ENCODE measurements at regions not wholly inside any gene's neighbourhood (a gene's known extent, or its start where the extent isn't known, plus 50 kb on each side); places are given as distances from the start of the nearest gene placed in this dataset.

DNA sequence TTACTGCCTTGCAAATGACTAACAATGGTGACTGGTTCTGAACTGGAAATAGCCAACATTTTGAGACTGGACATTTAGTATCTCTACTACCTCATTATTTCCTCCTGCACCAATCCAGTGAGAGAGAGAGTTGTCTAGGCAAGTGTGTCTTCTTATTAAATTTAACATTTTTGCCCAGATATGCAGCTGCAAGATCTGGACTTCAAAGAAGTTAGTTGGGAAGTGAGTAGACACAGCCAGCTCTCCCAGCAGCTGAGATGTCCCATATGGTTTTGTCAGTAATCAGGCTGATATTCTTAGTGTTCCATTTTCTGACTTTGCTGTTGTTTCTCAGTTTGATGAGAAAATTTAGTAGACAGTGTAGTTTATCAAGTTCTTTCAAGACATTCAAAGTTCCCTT is 1778.8 kb upstream of the CDH6 start (continued):
- TF ChIP-seq EZH2 (IDR thresholded peaks at IDR 0.05; ENCODE audit: low read depth, unreplicated experiment) (no peak), NANOG (IDR thresholded peaks at IDR 0.05; ENCODE audit: borderline replicate concordance) (no peak)

DNA sequence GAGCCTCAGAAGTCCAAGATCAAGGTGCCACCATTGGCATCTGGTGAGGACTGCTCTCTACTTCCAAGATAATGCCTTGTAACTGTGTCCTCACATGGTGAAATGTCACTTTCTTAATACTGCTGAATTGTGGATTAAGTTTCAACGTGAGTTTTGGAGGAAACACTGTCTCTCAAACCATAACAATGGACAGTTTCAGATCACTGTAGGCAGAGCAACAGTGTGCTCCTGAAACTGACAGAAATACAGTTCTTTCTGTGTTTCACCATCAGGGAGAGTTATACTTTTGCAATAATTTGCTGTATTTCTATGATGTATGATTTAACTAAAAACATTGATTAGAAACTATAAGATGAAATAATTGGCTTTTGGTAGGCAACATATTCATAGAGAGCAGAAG is 1780.5 kb upstream of the CDH6 start:
- H3F3A ChIP-seq (replicated peaks; ENCODE audit: low read depth) = no peaks in the 10 kb centered on the region
- Mint-ChIP-seq H3K27me3 (ENCODE audit: insufficient read depth, low read depth, poor library complexity) (no peaks in the 10 kb centered on the region), H3K36me3 (ENCODE audit: low read depth) (no peaks in the 10 kb centered on the region), H3K4me3 (no peak overlapping the region), H3K9me3 (no peaks in the 10 kb centered on the region), H3K27ac (no peak overlapping the region), H3K4me1 (no peaks in the 10 kb centered on the region)
- H3K9me2 ChIP-seq (ENCODE audit: insufficient read depth) = no peaks in the 10 kb centered on the region
- no peak overlapping the region for H2AFZ ChIP-seq
- no peak overlapping the region for H3K4me2 ChIP-seq
- H4K20me1 ChIP-seq (replicated peaks; ENCODE audit: insufficient read depth) = no peaks in the 10 kb centered on the region
- no peaks in the 10 kb centered on the region for H3K36me3 ChIP-seq (ENCODE audit: insufficient read depth)
- no peak overlapping the region for H3K27ac ChIP-seq (ENCODE audit: low read depth)
- H3K4me1 ChIP-seq (ENCODE audit: insufficient read depth) = no peaks in the 10 kb centered on the region
- no peaks in the 10 kb centered on the region for H3K27me3 ChIP-seq (ENCODE audit: insufficient read depth)
- ATAC-seq (no peak), DNase-seq (ENCODE audit: low spot score) (no peak)
- no peak overlapping the region for H3K4me3 ChIP-seq
- TF ChIP-seq JUNB (IDR thresholded peaks at IDR 0.05; ENCODE audit: unreplicated experiment) = no peak
- TF ChIP-seq NANOG (IDR thresholded peaks at IDR 0.05; ENCODE audit: borderline replicate concordance) = no peak
- TF ChIP-seq ZNF114 (CRISPR knock-in tag; IDR thresholded peaks at IDR 0.05) = no peak
- TF ChIP-seq CREB1 (CRISPR knock-in tag; IDR thresholded peaks at IDR 0.05; ENCODE audit: low read depth) = no peak
- TF ChIP-seq STAT1 (IDR thresholded peaks at IDR 0.05; ENCODE audit: unreplicated experiment) = no peak
- no peaks in the 10 kb centered on the region for H3K79me2 ChIP-seq (replicated peaks; ENCODE audit: insufficient read depth)

DNA sequence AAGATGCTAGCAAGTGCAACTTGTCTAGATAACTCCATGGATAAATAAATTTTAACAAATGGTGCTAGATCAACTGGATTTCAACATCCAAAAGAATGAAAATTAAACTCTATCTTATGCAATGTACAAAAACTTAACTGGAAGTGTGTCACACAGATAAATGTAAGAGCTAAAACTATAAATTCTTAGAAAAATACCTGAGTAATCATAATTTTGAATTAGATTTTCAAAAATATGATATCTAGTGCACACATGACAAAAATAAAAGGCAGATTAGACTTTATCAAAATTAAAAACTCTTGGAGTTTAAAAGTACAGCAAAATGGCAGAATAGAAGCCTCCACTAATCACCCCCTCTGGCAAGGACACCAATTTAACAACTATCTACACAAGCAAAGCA is 1791.2 kb upstream of the CDH6 start:
- H2AFZ ChIP-seq = no peak overlapping the region

More for the DNA sequence above, 1791.2 kb upstream of the CDH6 start:
- Histone ChIP-seq H3K4me3 (no peak overlapping the region), H3K4me2 (no peak overlapping the region), H3K4me1 (ENCODE audit: insufficient read depth) (no peaks in the 10 kb centered on the region), H3K36me3 (ENCODE audit: insufficient read depth) (no peaks in the 10 kb centered on the region), H3K79me2 (replicated peaks; ENCODE audit: insufficient read depth) (no peaks in the 10 kb centered on the region), H4K20me1 (replicated peaks; ENCODE audit: insufficient read depth) (no peaks in the 10 kb centered on the region), H3K27ac (ENCODE audit: low read depth) (no peak overlapping the region), H3K9me2 (ENCODE audit: insufficient read depth) (no peaks in the 10 kb centered on the region), H3F3A (replicated peaks; ENCODE audit: low read depth) (no peaks in the 10 kb centered on the region), H3K27me3 (ENCODE audit: insufficient read depth) (no peaks in the 10 kb centered on the region)
- no peak overlapping the region for H3K27ac Mint-ChIP-seq
- peaks cover 22% of the 10 kb centered on the region for H3K9me3 Mint-ChIP-seq
- no peak for TF ChIP-seq EZH2 (IDR thresholded peaks at IDR 0.05; ENCODE audit: low read depth, unreplicated experiment)
- TF ChIP-seq, protein P1, sequence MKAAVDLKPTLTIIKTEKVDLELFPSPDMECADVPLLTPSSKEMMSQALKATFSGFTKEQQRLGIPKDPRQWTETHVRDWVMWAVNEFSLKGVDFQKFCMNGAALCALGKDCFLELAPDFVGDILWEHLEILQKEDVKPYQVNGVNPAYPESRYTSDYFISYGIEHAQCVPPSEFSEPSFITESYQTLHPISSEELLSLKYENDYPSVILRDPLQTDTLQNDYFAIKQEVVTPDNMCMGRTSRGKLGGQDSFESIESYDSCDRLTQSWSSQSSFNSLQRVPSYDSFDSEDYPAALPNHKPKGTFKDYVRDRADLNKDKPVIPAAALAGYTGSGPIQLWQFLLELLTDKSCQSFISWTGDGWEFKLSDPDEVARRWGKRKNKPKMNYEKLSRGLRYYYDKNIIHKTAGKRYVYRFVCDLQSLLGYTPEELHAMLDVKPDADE (IDR thresholded peaks at IDR 0.05) = no peak
- TF ChIP-seq EZH2phosphoT487 (IDR thresholded peaks at IDR 0.05; ENCODE audit: unreplicated experiment) = no peak
- TF ChIP-seq CREB1 (CRISPR knock-in tag; IDR thresholded peaks at IDR 0.05; ENCODE audit: low read depth) = no peak
- TF ChIP-seq, protein P2, sequence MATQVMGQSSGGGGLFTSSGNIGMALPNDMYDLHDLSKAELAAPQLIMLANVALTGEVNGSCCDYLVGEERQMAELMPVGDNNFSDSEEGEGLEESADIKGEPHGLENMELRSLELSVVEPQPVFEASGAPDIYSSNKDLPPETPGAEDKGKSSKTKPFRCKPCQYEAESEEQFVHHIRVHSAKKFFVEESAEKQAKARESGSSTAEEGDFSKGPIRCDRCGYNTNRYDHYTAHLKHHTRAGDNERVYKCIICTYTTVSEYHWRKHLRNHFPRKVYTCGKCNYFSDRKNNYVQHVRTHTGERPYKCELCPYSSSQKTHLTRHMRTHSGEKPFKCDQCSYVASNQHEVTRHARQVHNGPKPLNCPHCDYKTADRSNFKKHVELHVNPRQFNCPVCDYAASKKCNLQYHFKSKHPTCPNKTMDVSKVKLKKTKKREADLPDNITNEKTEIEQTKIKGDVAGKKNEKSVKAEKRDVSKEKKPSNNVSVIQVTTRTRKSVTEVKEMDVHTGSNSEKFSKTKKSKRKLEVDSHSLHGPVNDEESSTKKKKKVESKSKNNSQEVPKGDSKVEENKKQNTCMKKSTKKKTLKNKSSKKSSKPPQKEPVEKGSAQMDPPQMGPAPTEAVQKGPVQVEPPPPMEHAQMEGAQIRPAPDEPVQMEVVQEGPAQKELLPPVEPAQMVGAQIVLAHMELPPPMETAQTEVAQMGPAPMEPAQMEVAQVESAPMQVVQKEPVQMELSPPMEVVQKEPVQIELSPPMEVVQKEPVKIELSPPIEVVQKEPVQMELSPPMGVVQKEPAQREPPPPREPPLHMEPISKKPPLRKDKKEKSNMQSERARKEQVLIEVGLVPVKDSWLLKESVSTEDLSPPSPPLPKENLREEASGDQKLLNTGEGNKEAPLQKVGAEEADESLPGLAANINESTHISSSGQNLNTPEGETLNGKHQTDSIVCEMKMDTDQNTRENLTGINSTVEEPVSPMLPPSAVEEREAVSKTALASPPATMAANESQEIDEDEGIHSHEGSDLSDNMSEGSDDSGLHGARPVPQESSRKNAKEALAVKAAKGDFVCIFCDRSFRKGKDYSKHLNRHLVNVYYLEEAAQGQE (IDR thresholded peaks at IDR 0.05; ENCODE audit: unreplicated experiment) = no peak
- no peak for TF ChIP-seq ZNF114 (CRISPR knock-in tag; IDR thresholded peaks at IDR 0.05)
- ATAC-seq = no peak
- no peaks in the 10 kb centered on the region for H3K27me3 Mint-ChIP-seq (ENCODE audit: insufficient read depth, low read depth, poor library complexity)
- peaks cover 4% of the 10 kb centered on the region; the same call in 2 of the 3 replicates for H3K36me3 Mint-ChIP-seq (ENCODE audit: low read depth)
- H3K4me1 Mint-ChIP-seq = no peaks in the 10 kb centered on the region
- no peak for DNase-seq (ENCODE audit: low spot score)
- no peak overlapping the region for H3K4me3 Mint-ChIP-seq

All from GM23338 (cell line).